SK-N-SH (cell line): ENCODE measurements at regions not wholly inside any gene's neighbourhood (a gene's known extent, or its start where the extent isn't known, plus 50 kb on each side); places are given as distances from the start of the nearest gene placed in this dataset.

Experiments used
- CTCF ChIA-PET: fragments of 300-600, 350-600 bp; formaldehyde crosslinking; extraction: SDS; loops from one replicate; lab custom pipeline; 2021; lab: Yijun Ruan, JAX
- POLR2A ChIA-PET: fragments of 350-600 bp; sonication (Branson Sonifier 250); formaldehyde crosslinking; extraction: SDS; loops from one replicate; lab custom pipeline; 2020; ENCODE audit warnings: antibody characterized with exemption, inconsistent platforms; lab: Yijun Ruan, JAX
- DNase-seq: peaks from one replicate; pipeline ENCODE4 v3.0.0; 2012
- H2AFZ ChIP-seq: fragments of 200-600 bp; sonication (generic); 2 replicates; pipeline ENCODE4 v1.8.1; 2016; ENCODE audit warnings: antibody characterized with exemption, mild to moderate bottlenecking, low read depth
- H3F3A ChIP-seq: fragments of 200-600 bp; sonication (generic); replicated peaks from 2 replicates; pipeline ENCODE3; 2016; ENCODE audit warnings: antibody characterized with exemption, mild to moderate bottlenecking; ENCODE audit not compliant: insufficient read depth
- H3K27ac ChIP-seq, 2 experiments: fragments of 200-500 bp in 1 of 2; fragments of 200-600 bp in 1 of 2; sonication (Bioruptor generic) in 1 of 2; sonication (generic), shearing (Covaris generic) in 1 of 2; 2 replicates each; pipeline versions ENCODE4 v1.5.1 to v1.6.1; 2014 to 2016; ENCODE audit warnings: low read depth in 2 of 2, inconsistent platforms in 1 of 2, low read length in 1 of 2, mild to moderate bottlenecking in 1 of 2, mixed read lengths in 1 of 2
- H3K27me3 ChIP-seq: fragments of 200-600 bp; sonication (generic), shearing (Covaris generic); 2 replicates; pipeline ENCODE4 v1.6.1; 2016; ENCODE audit warnings: mixed run types; ENCODE audit not compliant: insufficient read depth
- H3K36me3 ChIP-seq, 2 experiments: fragments of 200-500 bp in 1 of 2; fragments of 200-600 bp in 1 of 2; sonication (Bioruptor generic) in 1 of 2; sonication (generic) in 1 of 2; replicated peaks in 1 of 2; 2 replicates each; pipeline versions ENCODE3 to v1.5.1; 2014 to 2016; ENCODE audit warnings: low read length in 1 of 2, mild to moderate bottlenecking in 1 of 2; ENCODE audit not compliant: insufficient read depth in 2 of 2, control insufficient read depth in 1 of 2
- H3K4me1 ChIP-seq, 2 experiments: fragments of 200-500 bp in 1 of 2; fragments of 200-600 bp in 1 of 2; sonication (Bioruptor generic) in 1 of 2; sonication (generic), shearing (Covaris generic) in 1 of 2; 2 replicates each; pipeline versions ENCODE4 v1.5.1 to v1.6.1; 2014 to 2016; ENCODE audit warnings: low read depth in 1 of 2, low read length in 1 of 2, mixed run types in 1 of 2; ENCODE audit not compliant: insufficient read depth in 2 of 2, control insufficient read depth in 1 of 2
- H3K4me2 ChIP-seq: fragments of 200-600 bp; sonication (generic), shearing (Covaris generic); 2 replicates; pipeline ENCODE4 v1.6.1; 2017; ENCODE audit warnings: mixed run types
- H3K4me3 ChIP-seq, 2 experiments: fragments of 200-500 bp in 1 of 2; fragments of 200-600 bp in 1 of 2; sonication (Bioruptor generic) in 1 of 2; sonication (generic), shearing (Covaris generic) in 1 of 2; 2 replicates each; pipeline versions ENCODE4 v1.5.1 to v1.8.1; 2014 to 2016; ENCODE audit warnings: low read depth in 2 of 2, inconsistent platforms in 1 of 2, low read length in 1 of 2, mild to moderate bottlenecking in 1 of 2, mixed read lengths in 1 of 2, moderate library complexity in 1 of 2
- H3K79me2 ChIP-seq: fragments of 200-600 bp; sonication (generic); 2 replicates; pipeline ENCODE4 v1.8.1; 2017; ENCODE audit warnings: mild to moderate bottlenecking; ENCODE audit not compliant: insufficient read depth
- H3K9ac ChIP-seq: fragments of 200-600 bp; sonication (generic); 2 replicates; pipeline ENCODE4 v1.6.1; 2017; ENCODE audit warnings: mixed run types
- H3K9me2 ChIP-seq: fragments of 200-600 bp; sonication (generic); 2 replicates; pipeline ENCODE4 v1.6.1; 2017; ENCODE audit warnings: mixed run types
- H3K9me3 ChIP-seq: fragments of 200-600 bp; sonication (generic); 2 replicates; pipeline ENCODE4 v1.6.1; 2017; ENCODE audit warnings: mixed run types, mild to moderate bottlenecking, moderate library complexity
- H4K20me1 ChIP-seq: fragments of 200-600 bp; sonication (generic); 2 replicates; pipeline ENCODE4 v1.6.1; 2017; ENCODE audit warnings: mild to moderate bottlenecking, mixed run types; ENCODE audit not compliant: insufficient read depth
- ELF1 ChIP-seq: IDR thresholded peaks from 2 replicates; pipeline ENCODE4 v1.4.0; 2012
- FOSL2 ChIP-seq: IDR thresholded peaks from 2 replicates; pipeline ENCODE4 v1.4.0; 2012; ENCODE audit warnings: low read depth, mild to moderate bottlenecking, moderate library complexity, borderline replicate concordance
- FOXJ3 ChIP-seq: sonication (generic); formaldehyde crosslinking; IDR thresholded peaks from 2 replicates; pipeline ENCODE4 v1.5.1; 2020; ENCODE audit warnings: mild to moderate bottlenecking, missing genetic modification reagents
- FOXM1 ChIP-seq: IDR thresholded peaks from 2 replicates; pipeline ENCODE4 v1.4.0; 2012; ENCODE audit warnings: low read depth, mild to moderate bottlenecking
- GATA2 ChIP-seq: sonication (generic); formaldehyde crosslinking; IDR thresholded peaks from 2 replicates; pipeline ENCODE4 v1.5.0; 2020; ENCODE audit warnings: mild to moderate bottlenecking, missing genetic modification reagents
- JUND ChIP-seq: IDR thresholded peaks from 2 replicates; pipeline ENCODE4 v1.4.0; 2012
- SMC3 ChIP-seq: IDR thresholded peaks from 2 replicates; pipeline ENCODE4 v1.6.1; 2012; ENCODE audit warnings: low read depth, low read length, improper control_type of control experiment
- TEAD4 ChIP-seq: IDR thresholded peaks from 2 replicates; pipeline ENCODE4 v1.4.0; 2012; ENCODE audit warnings: mild to moderate bottlenecking, borderline replicate concordance; ENCODE audit not compliant: insufficient read depth
- WGBS: methylation state at CpG from one replicate; pipeline ENCODE4 v1.1.6; 2017; ENCODE audit warnings: low lambda C conversion rate; 5-methylcytosine and 5-hydroxymethylcytosine counted together
- TF ChIP-seq, protein P1 (sequence below): IDR thresholded peaks from 2 replicates; pipeline ENCODE4 v1.4.0; 2012; ENCODE audit warnings: low read depth
- TF ChIP-seq, protein P2 (sequence below): IDR thresholded peaks from 2 replicates; pipeline ENCODE4 v1.4.0; 2012; ENCODE audit warnings: low read depth, borderline replicate concordance
- TF ChIP-seq, protein P3 (sequence below): fragments of 200-600 bp; sonication (generic); IDR thresholded peaks from 2 replicates; pipeline ENCODE4 v1.6.1; 2017; ENCODE audit warnings: antibody characterized with exemption, mild to moderate bottlenecking, moderate library complexity
- TF ChIP-seq, protein P4 (sequence below): fragments of 150-350 bp; IDR thresholded peaks from 2 replicates; pipeline ENCODE4 v1.6.1; 2016; ENCODE audit warnings: mild to moderate bottlenecking, low read depth, low read length

DNA sequence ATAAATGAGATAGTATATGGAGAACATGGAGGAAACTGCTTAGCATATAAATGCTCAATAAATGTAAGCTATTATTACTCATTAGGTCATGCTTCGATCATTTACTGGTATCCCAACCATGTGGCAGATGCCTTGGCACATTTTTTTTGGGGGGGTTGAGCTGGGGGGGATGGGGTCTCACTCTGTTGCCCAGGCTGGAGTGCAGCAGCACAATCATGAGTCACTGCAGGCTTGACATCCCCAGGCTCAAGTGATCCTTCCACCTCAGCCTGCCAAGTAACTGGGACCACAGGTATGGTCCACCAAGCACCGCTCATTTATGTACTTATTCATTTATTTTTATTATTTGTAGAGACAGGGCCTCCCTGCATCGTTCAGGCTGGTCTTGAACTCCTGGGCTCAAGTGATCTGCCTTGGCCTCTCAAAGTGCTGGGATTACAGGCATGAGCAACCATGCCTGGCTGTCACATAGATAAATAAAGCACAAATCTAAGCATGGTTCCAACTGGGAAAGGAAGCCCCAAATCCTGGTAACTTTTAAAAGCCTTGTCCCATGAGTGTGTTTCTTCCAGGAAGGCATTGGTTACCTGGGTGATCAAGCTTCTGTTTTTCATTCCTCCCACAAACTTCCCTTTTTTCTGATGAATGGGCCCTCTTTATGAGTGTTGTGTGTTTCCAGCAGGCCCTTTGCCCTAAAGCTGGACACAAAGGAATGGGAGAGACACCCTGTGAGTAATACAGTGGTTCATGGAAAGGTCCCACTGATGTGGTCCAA, 147.4 kb upstream of the UMPS start:
- peaks cover 4% of the 10 kb centered on the region for H3F3A ChIP-seq
- no peaks in the 10 kb centered on the region for H4K20me1 ChIP-seq
- no peak overlapping the region for H2AFZ ChIP-seq
- H3K9ac ChIP-seq, result no peak overlapping the region
- CTCF ChIA-PET, result interaction anchor here (0.6 to 2.7 kb wide), 4 partner anchors 9 to 106 kb away, joined by 3 to 12 read pairs (median 6); no protein-coding TSS in a partner anchor
- DNase-seq, result no peak
- H3K9me3 ChIP-seq, result no peaks in the 10 kb centered on the region
- no peaks in the 10 kb centered on the region for H3K27me3 ChIP-seq
- H3K36me3 ChIP-seq, result no peaks in the 10 kb centered on the region
- no peak overlapping the region for H3K27ac ChIP-seq
- H3K9me2 ChIP-seq, result no peaks in the 10 kb centered on the region
- 89% methylated on average over 3 of the region's 3 CpGs for WGBS
- TF ChIP-seq FOSL2 (no peak), ELF1 (no peak), TEAD4 (no peak), JUND (no peak), FOXJ3 (no peak), FOXM1 (no peak), SMC3 (no peak), GATA2 (no peak)
- TF ChIP-seq, protein P1, sequence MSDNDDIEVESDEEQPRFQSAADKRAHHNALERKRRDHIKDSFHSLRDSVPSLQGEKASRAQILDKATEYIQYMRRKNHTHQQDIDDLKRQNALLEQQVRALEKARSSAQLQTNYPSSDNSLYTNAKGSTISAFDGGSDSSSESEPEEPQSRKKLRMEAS, result no peak
- TF ChIP-seq, protein P2, sequence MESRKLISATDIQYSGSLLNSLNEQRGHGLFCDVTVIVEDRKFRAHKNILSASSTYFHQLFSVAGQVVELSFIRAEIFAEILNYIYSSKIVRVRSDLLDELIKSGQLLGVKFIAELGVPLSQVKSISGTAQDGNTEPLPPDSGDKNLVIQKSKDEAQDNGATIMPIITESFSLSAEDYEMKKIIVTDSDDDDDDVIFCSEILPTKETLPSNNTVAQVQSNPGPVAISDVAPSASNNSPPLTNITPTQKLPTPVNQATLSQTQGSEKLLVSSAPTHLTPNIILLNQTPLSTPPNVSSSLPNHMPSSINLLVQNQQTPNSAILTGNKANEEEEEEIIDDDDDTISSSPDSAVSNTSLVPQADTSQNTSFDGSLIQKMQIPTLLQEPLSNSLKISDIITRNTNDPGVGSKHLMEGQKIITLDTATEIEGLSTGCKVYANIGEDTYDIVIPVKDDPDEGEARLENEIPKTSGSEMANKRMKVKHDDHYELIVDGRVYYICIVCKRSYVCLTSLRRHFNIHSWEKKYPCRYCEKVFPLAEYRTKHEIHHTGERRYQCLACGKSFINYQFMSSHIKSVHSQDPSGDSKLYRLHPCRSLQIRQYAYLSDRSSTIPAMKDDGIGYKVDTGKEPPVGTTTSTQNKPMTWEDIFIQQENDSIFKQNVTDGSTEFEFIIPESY, result no peak
- TF ChIP-seq, protein P3, sequence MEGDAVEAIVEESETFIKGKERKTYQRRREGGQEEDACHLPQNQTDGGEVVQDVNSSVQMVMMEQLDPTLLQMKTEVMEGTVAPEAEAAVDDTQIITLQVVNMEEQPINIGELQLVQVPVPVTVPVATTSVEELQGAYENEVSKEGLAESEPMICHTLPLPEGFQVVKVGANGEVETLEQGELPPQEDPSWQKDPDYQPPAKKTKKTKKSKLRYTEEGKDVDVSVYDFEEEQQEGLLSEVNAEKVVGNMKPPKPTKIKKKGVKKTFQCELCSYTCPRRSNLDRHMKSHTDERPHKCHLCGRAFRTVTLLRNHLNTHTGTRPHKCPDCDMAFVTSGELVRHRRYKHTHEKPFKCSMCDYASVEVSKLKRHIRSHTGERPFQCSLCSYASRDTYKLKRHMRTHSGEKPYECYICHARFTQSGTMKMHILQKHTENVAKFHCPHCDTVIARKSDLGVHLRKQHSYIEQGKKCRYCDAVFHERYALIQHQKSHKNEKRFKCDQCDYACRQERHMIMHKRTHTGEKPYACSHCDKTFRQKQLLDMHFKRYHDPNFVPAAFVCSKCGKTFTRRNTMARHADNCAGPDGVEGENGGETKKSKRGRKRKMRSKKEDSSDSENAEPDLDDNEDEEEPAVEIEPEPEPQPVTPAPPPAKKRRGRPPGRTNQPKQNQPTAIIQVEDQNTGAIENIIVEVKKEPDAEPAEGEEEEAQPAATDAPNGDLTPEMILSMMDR, result no peak
- TF ChIP-seq, protein P4, sequence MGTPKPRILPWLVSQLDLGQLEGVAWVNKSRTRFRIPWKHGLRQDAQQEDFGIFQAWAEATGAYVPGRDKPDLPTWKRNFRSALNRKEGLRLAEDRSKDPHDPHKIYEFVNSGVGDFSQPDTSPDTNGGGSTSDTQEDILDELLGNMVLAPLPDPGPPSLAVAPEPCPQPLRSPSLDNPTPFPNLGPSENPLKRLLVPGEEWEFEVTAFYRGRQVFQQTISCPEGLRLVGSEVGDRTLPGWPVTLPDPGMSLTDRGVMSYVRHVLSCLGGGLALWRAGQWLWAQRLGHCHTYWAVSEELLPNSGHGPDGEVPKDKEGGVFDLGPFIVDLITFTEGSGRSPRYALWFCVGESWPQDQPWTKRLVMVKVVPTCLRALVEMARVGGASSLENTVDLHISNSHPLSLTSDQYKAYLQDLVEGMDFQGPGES, result no peak
- TF ChIP-seq, all 33 proteins: peak for 0
- POLR2A ChIA-PET, result interaction anchor here (0.6 kb wide), 2 partner anchors 210 to 1939 kb away, joined by 3 read pairs; no protein-coding TSS in a partner anchor
- peaks cover 0 to 25% of the 10 kb centered on the region in 2 experiments; a peak in 2 of 4 replicates for H3K4me1 ChIP-seq
- H3K4me2 ChIP-seq, result no peak overlapping the region
- H3K4me3 ChIP-seq, result no peak overlapping the region
- no peaks in the 10 kb centered on the region for H3K79me2 ChIP-seq
